Skin epidermis (tissue), 12 donors: ENCODE measurements at regions not wholly inside any gene's neighbourhood (a gene's known extent, or its start where the extent isn't known, plus 50 kb on each side); places are given as distances from the start of the nearest gene placed in this dataset.

ENCODE experiments used
- H3K27ac ChIP-seq, 21 experiments: fragments of 200-600 bp; sonication (generic) in 11 of 21; one replicate each; pipeline ENCODE4 v1.5.0; 2020; ENCODE audit warnings: mild to moderate bottlenecking in 3 of 21, inconsistent platforms in 2 of 21, moderate library complexity in 2 of 21
- H3K4me3 ChIP-seq, 7 experiments: fragments of 200-600 bp; sonication (generic) in 2 of 7; one replicate each; pipeline ENCODE4 v1.5.0; 2020; ENCODE audit warnings: inconsistent platforms in 2 of 7, mild to moderate bottlenecking in 2 of 7, moderate library complexity in 1 of 7

GRCh38 chr18:39365836-39366485 lies 1800.4 kb upstream of the CELF4 start:
- Histone ChIP-seq H3K4me3 (no peak overlapping the region), H3K27ac (no peak overlapping the region)

GRCh38 chr18:39360072-39360471 lies 1794.5 kb upstream of the CELF4 start:
- no peak overlapping the region for H3K4me3 ChIP-seq

GRCh38 chr18:39359636-39360035 lies 1794.0 kb upstream of the CELF4 start:
- no peak overlapping the region for H3K4me3 ChIP-seq
- no peak overlapping the region for H3K27ac ChIP-seq

More at GRCh38 chr18:39360072-39360471, 1794.5 kb upstream of the CELF4 start:
- H3K27ac ChIP-seq: no peak overlapping the region

GRCh38 chr18:39350945-39351344 lies 1785.3 kb upstream of the CELF4 start:
- H3K4me3 ChIP-seq: no peak overlapping the region
- no peak overlapping the region for H3K27ac ChIP-seq

GRCh38 chr18:39349801-39350200 lies 1784.2 kb upstream of the CELF4 start:
- no peak overlapping the region for H3K4me3 ChIP-seq
- no peak overlapping the region for H3K27ac ChIP-seq

- H3K4me3 ChIP-seq: no peak overlapping the region
- H3K27ac ChIP-seq: no peak overlapping the region
Observed at GRCh38 chr18:39348757-39349156, 1783.2 kb upstream of the CELF4 start.

- no peak overlapping the region for H3K4me3 ChIP-seq
- no peak overlapping the region for H3K27ac ChIP-seq
Observed at GRCh38 chr18:39347701-39348100, 1782.1 kb upstream of the CELF4 start.

- Histone ChIP-seq H3K27ac (no peak overlapping the region), H3K4me3 (no peak overlapping the region)
Observed at GRCh38 chr18:39346916-39347315, 1781.3 kb upstream of the CELF4 start.

GRCh38 chr18:39345321-39345720 lies 1779.7 kb upstream of the CELF4 start:
- Histone ChIP-seq H3K4me3 (no peak overlapping the region), H3K27ac (no peak overlapping the region)

- Histone ChIP-seq H3K4me3 (no peak overlapping the region), H3K27ac (no peak overlapping the region)
Observed at GRCh38 chr18:39344487-39344886, 1778.9 kb upstream of the CELF4 start.

- no peak overlapping the region for H3K27ac ChIP-seq
- no peak overlapping the region for H3K4me3 ChIP-seq
Observed at GRCh38 chr18:39341129-39341528, 1775.5 kb upstream of the CELF4 start.

GRCh38 chr18:39340418-39340817 lies 1774.8 kb upstream of the CELF4 start:
- Histone ChIP-seq H3K27ac (no peak overlapping the region), H3K4me3 (no peak overlapping the region)

- H3K27ac ChIP-seq: no peak overlapping the region
- no peak overlapping the region for H3K4me3 ChIP-seq
Observed at GRCh38 chr18:39329496-39330275, 1764.1 kb upstream of the CELF4 start.

GRCh38 chr18:39326772-39327171 lies 1761.2 kb upstream of the CELF4 start:
- H3K27ac ChIP-seq: no peak overlapping the region

GRCh38 chr18:39325973-39326372 lies 1760.4 kb upstream of the CELF4 start:
- Histone ChIP-seq H3K4me3 (no peak overlapping the region), H3K27ac (no peak overlapping the region)

More at GRCh38 chr18:39326772-39327171, 1761.2 kb upstream of the CELF4 start:
- H3K4me3 ChIP-seq: no peak overlapping the region

GRCh38 chr18:39319141-39319540 lies 1753.5 kb upstream of the CELF4 start:
- Histone ChIP-seq H3K4me3 (no peak overlapping the region), H3K27ac (no peak overlapping the region)

GRCh38 chr18:39318462-39318861 lies 1752.9 kb upstream of the CELF4 start:
- H3K4me3 ChIP-seq: no peak overlapping the region
- H3K27ac ChIP-seq: no peak overlapping the region

- Histone ChIP-seq H3K4me3 (no peak overlapping the region), H3K27ac (no peak overlapping the region)
Observed at GRCh38 chr18:39318008-39318407, 1752.4 kb upstream of the CELF4 start.

GRCh38 chr18:39314595-39314994 lies 1749.0 kb upstream of the CELF4 start:
- no peak overlapping the region for H3K27ac ChIP-seq
- H3K4me3 ChIP-seq: no peak overlapping the region

GRCh38 chr18:39313992-39314391 lies 1748.4 kb upstream of the CELF4 start:
- H3K27ac ChIP-seq: no peak overlapping the region
- H3K4me3 ChIP-seq: no peak overlapping the region

GRCh38 chr18:39311111-39311712 lies 1745.6 kb upstream of the CELF4 start:
- H3K27ac ChIP-seq: no peak overlapping the region
- no peak overlapping the region for H3K4me3 ChIP-seq
